GM21381 (cell line): ENCODE measurements at regions not wholly inside any gene's neighbourhood (a gene's known extent, or its start where the extent isn't known, plus 50 kb on each side); places are given as distances from the start of the nearest gene placed in this dataset.

Experiments used
- ATAC-seq: cut with Tn5 transposase; IDR thresholded peaks from one replicate; pipeline ENCODE4 v1.9.1; 2021; ENCODE audit warnings: mild to moderate bottlenecking, moderate library complexity; ENCODE audit not compliant: unreplicated experiment

- ATAC-seq: no peak
Measured at GRCh38 chr20:19923762-19924161, 93.4 kb upstream of the NAA20 start.

- ATAC-seq: no peak
Measured at GRCh38 chr20:19924255-19924654, 92.9 kb upstream of the NAA20 start.

- ATAC-seq: no peak
Measured at GRCh38 chr20:19926591-19926990, 90.6 kb upstream of the NAA20 start.

GRCh38 chr20:19928328-19929011 lies 88.7 kb upstream of the NAA20 start:
- ATAC-seq: no peak

- no peak for ATAC-seq
Measured at GRCh38 chr20:19929012-19929360, 88.2 kb upstream of the NAA20 start.

GRCh38 chr20:19929481-19930145 lies 87.5 kb upstream of the NAA20 start:
- no peak for ATAC-seq

- ATAC-seq: no peak
Measured at GRCh38 chr20:19930426-19930825, 86.7 kb upstream of the NAA20 start.

GRCh38 chr20:19932170-19932667 lies 84.9 kb upstream of the NAA20 start:
- ATAC-seq: no peak

- no peak for ATAC-seq
Measured at GRCh38 chr20:19934792-19935491, 82.2 kb upstream of the NAA20 start.

- no peak for ATAC-seq
Measured at GRCh38 chr20:19935842-19936241, 81.3 kb upstream of the NAA20 start.

GRCh38 chr20:19936466-19937200 lies 80.5 kb upstream of the NAA20 start:
- ATAC-seq: no peak

- ATAC-seq: peak; percentile 38
Measured at GRCh38 chr20:19937218-19937617, 79.9 kb upstream of the NAA20 start.

- ATAC-seq: peak; percentile 70
Measured at GRCh38 chr20:19937651-19938420, 79.3 kb upstream of the NAA20 start.

- no peak for ATAC-seq
Measured at GRCh38 chr20:19938421-19939090, 78.6 kb upstream of the NAA20 start.

- ATAC-seq: no peak
Measured at GRCh38 chr20:19940988-19941460, 76.1 kb upstream of the NAA20 start.

GRCh38 chr20:19942611-19943010 lies 74.6 kb upstream of the NAA20 start:
- no peak for ATAC-seq

- no peak for ATAC-seq
Measured at GRCh38 chr20:19943061-19943521, 74.1 kb upstream of the NAA20 start.

GRCh38 chr20:19944772-19945459 lies 72.2 kb upstream of the NAA20 start:
- peak; percentile 45 for ATAC-seq
